ENCODE measurements at regions not wholly inside any gene's neighbourhood (a gene's known extent, or its start where the extent isn't known, plus 50 kb on each side); places are given as distances from the start of the nearest gene placed in this dataset.

DNA sequence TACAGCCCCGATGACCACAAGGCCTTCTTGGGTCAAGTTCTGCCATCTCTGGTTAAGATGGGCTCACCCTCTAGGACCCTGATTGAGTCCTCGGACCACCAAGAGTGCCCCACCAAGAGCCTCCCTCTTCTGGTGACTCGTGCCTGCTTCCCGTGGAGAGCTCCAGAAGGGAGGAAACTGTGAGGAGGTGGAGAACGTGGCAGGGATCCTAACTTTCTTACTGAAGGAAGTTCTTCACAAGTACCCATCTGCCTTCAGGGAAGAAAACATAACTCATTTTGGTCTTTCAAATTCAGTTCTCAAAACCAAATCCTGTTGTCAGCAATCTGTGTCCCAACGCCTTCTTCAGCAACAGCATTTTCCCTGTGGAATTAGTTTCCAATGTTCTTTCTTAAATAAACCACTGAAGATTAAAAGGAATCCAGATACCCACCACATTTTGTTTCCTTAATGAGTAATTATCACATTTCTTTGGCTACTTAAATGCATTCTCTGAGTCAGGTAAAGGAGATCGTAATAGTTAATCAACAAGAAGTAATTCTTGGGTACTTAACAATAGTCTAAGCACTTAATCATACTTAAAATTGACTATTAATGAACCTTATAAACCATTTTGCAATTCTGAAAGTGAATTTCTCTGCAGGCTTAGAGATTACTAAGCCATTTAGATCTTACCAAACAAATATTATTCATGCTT, 185.8 kb upstream of the SGK1 start:
- H3K36me3 ChIP-seq: no peaks in the 10 kb centered on the region
- no peak overlapping the region for H3K4me3 ChIP-seq (ENCODE audit: low read depth, low read length)
- no peak for DNase-seq
- H3K9me3 ChIP-seq (ENCODE audit: severe bottlenecking): no peaks in the 10 kb centered on the region
- no peaks in the 10 kb centered on the region for H3K27me3 ChIP-seq (ENCODE audit: insufficient read depth, low read depth, severe bottlenecking)
- no peak overlapping the region for H3K27ac ChIP-seq
- TF ChIP-seq CTCF (IDR thresholded peaks at IDR 0.05; ENCODE audit: low read depth, low read length): no peak

DNA sequence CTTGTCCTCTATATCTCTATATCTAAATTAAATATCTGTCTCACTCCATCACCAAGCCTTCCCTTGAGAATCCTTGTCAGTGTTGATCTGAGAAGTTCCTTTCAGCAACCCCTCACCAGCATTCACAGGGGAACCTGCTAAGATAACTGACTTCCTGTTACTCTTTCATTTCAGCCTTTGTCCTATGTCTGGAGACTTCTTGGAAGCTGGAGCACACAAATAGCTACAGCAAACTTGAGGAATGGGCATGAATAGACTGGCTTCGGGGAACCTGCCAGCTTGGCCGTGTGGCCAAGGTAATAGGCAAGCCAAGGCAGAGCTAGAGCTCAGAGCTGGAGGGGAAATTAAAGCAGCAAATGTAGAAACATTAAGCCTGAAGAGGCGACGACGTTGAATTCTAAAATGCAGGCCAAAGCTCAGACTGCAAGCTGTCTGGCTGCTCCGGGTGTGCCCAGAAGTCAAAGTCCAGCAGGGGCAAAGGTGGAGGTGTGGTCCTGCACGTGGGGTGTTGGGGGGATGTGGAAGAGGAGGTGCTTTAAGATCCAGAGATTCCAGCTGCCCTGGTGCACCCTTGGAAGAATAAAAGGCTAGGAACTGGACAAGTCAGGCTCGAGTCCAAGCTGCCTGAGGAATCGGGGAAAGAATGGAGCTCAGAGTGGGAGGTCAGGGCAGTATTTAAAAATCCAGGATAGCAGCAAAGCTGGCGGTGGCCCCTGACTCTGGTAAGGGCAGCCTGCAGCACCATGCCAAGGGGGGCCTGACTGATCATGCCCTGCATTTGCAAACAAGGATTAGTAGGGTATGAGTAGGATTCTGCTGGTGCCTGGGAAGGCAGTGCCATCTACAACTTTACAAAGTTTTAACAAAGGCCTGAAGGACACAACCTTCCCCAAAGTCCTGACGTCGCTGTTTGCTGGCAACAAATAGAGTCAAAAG, 185.0 kb upstream of the SGK1 start:
- Histone ChIP-seq H3K9me3 (ENCODE audit: severe bottlenecking) (no peaks in the 10 kb centered on the region), H3K27me3 (ENCODE audit: insufficient read depth, low read depth, severe bottlenecking) (no peaks in the 10 kb centered on the region), H3K36me3 (no peaks in the 10 kb centered on the region), H3K4me3 (ENCODE audit: low read depth, low read length) (no peak overlapping the region), H3K27ac (no peak overlapping the region)
- DNase-seq: no peak
- no peak for TF ChIP-seq CTCF (IDR thresholded peaks at IDR 0.05; ENCODE audit: low read depth, low read length)

- Histone ChIP-seq H3K27ac (no peak overlapping the region), H3K9me3 (ENCODE audit: severe bottlenecking) (no peaks in the 10 kb centered on the region), H3K4me3 (ENCODE audit: low read depth, low read length) (no peak overlapping the region), H3K27me3 (ENCODE audit: insufficient read depth, low read depth, severe bottlenecking) (no peaks in the 10 kb centered on the region), H3K36me3 (no peaks in the 10 kb centered on the region)
- TF ChIP-seq CTCF (IDR thresholded peaks at IDR 0.05; ENCODE audit: low read depth, low read length): no peak
- DNase-seq: no peak
These were observed 178.0 kb upstream of the SGK1 start for GRCh38 chr6:134495890-134496248.

DNA sequence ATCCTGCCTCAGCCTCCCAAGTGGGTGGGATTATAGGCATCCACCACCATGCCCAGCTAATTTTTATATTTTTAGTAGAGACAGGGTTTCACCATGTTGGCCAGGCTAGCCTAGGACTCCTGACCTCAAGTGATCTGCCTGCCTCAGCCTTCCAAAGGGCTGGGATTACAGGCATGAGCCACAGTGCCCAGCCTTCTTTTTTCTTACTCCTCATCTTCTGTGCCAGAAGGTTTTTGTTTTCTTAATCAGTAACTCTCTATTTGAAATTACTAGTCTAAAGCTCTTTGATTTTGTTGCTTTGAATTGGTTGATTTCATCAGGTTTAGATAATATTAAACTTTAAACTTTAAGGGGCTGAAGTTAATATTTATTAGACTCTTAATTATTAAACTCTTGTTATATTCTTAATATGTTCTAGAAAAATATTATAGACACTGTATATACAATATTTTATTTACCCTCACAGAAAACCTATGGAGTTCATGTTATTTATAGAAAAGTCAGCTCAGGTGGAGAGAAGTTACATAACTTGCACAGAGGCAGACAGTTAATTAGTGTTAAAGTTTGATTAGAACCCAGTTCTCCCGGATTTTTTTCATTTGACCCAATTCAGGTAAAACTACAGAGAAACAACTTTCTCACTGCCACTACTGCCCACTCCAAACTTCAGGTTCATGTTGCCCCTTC, 177.4 kb upstream of the SGK1 start:
- H3K27me3 ChIP-seq (ENCODE audit: insufficient read depth, low read depth, severe bottlenecking): no peaks in the 10 kb centered on the region
- no peak for DNase-seq
- H3K27ac ChIP-seq: no peak overlapping the region
- H3K9me3 ChIP-seq (ENCODE audit: severe bottlenecking): no peaks in the 10 kb centered on the region
- H3K36me3 ChIP-seq: no peaks in the 10 kb centered on the region
- no peak for TF ChIP-seq CTCF (IDR thresholded peaks at IDR 0.05; ENCODE audit: low read depth, low read length)
- no peak overlapping the region for H3K4me3 ChIP-seq (ENCODE audit: low read depth, low read length)

GRCh38 chr6:134493789-134494188, 175.9 kb upstream of the SGK1 start:
- no peaks in the 10 kb centered on the region for H3K9me3 ChIP-seq (ENCODE audit: severe bottlenecking)
- DNase-seq: no peak
- H3K36me3 ChIP-seq: no peaks in the 10 kb centered on the region
- no peak for TF ChIP-seq CTCF (IDR thresholded peaks at IDR 0.05; ENCODE audit: low read depth, low read length)
- no peaks in the 10 kb centered on the region for H3K27me3 ChIP-seq (ENCODE audit: insufficient read depth, low read depth, severe bottlenecking)
- no peak overlapping the region for H3K4me3 ChIP-seq (ENCODE audit: low read depth, low read length)
- no peak overlapping the region for H3K27ac ChIP-seq

All from WERI-Rb-1 (cell line).